Keratinocyte (primary cell): ENCODE measurements at regions not wholly inside any gene's neighbourhood (a gene's known extent, or its start where the extent isn't known, plus 50 kb on each side); places are given as distances from the start of the nearest gene placed in this dataset.

Experiments used
- DNase-seq: peaks from one replicate; pipeline ENCODE4 v3.0.0-alpha.2; 2011; ENCODE audit warnings: low read depth, missing footprints, low spot score
- FAIRE-seq: peaks from 2 replicates; lab custom pipeline; 2011; peaks lifted over from hg19 to GRCh38; lab: Jason Lieb, UNC
- H2AFZ ChIP-seq: 2 replicates; pipeline ENCODE4 v1.6.0; 2012; ENCODE audit warnings: low read length, control low read depth, inconsistent platforms; ENCODE audit not compliant: control insufficient read depth
- H3K27ac ChIP-seq: 2 replicates; pipeline ENCODE4 v1.5.1; 2011; ENCODE audit warnings: low read length; ENCODE audit not compliant: control insufficient read depth, insufficient read depth
- H3K27me3 ChIP-seq: 3 replicates; pipeline ENCODE4 v1.6.0; 2011; ENCODE audit warnings: low read length; ENCODE audit not compliant: control insufficient read depth, insufficient read depth; ENCODE audit errors: extremely low read depth
- H3K36me3 ChIP-seq, 2 experiments: 2 replicates in 1 of 2; 3 replicates in 1 of 2; pipeline ENCODE4 v1.5.1; 2011; ENCODE audit warnings: low read length in 2 of 2, mild to moderate bottlenecking in 1 of 2; ENCODE audit not compliant: control insufficient read depth in 2 of 2, insufficient read depth in 2 of 2; ENCODE audit errors: extremely low read depth in 1 of 2
- H3K4me1 ChIP-seq: 3 replicates; pipeline ENCODE4 v1.5.1; 2011; ENCODE audit warnings: low read length; ENCODE audit not compliant: control insufficient read depth, insufficient read depth; ENCODE audit errors: extremely low read depth
- H3K4me2 ChIP-seq: 3 replicates; pipeline ENCODE4 v1.6.0; 2011; ENCODE audit warnings: low read depth, low read length; ENCODE audit not compliant: control insufficient read depth, insufficient read depth; ENCODE audit errors: extremely low read depth
- H3K4me3 ChIP-seq, 3 experiments: fragments of 200-600 bp in 1 of 3; sonication (generic) in 1 of 3; 2 replicates in 2 of 3; 3 replicates in 1 of 3; pipeline ENCODE4 v1.5.1; 2011 to 2016; ENCODE audit warnings: low read length in 3 of 3, mild to moderate bottlenecking in 3 of 3, control low read depth in 2 of 3, inconsistent platforms in 1 of 3, low read depth in 1 of 3, mixed read lengths in 1 of 3, mixed run types in 1 of 3, moderate library complexity in 1 of 3; ENCODE audit not compliant: control insufficient read depth in 2 of 3, insufficient read depth in 2 of 3; ENCODE audit errors: extremely low read depth in 1 of 3
- H3K79me2 ChIP-seq: 2 replicates; pipeline ENCODE4 v1.6.0; 2012; ENCODE audit warnings: low read length; ENCODE audit not compliant: control insufficient read depth, insufficient read depth
- H3K9ac ChIP-seq: 3 replicates; pipeline ENCODE4 v1.6.0; 2011; ENCODE audit warnings: low read length; ENCODE audit not compliant: control insufficient read depth, insufficient read depth; ENCODE audit errors: extremely low read depth
- H3K9me1 ChIP-seq: 3 replicates; pipeline ENCODE4 v1.6.0; 2011; ENCODE audit warnings: low read length; ENCODE audit not compliant: control insufficient read depth, insufficient read depth; ENCODE audit errors: extremely low read depth
- H3K9me3 ChIP-seq: 2 replicates; pipeline ENCODE4 v1.5.1; 2012; ENCODE audit warnings: low read depth, low read length; ENCODE audit not compliant: control insufficient read depth
- H4K20me1 ChIP-seq: 3 replicates; pipeline ENCODE4 v1.6.0; 2011; ENCODE audit warnings: low read length; ENCODE audit not compliant: control insufficient read depth, insufficient read depth; ENCODE audit errors: extremely low read depth
- CTCF ChIP-seq, 3 experiments: IDR thresholded peaks in 1 of 3; conservative IDR thresholded peaks in 1 of 3; optimal IDR thresholded peaks in 1 of 3; 2 replicates in 2 of 3; 3 replicates in 1 of 3; pipeline versions ENCODE3 to v1.5.1; 2011; ENCODE audit warnings: low read length in 3 of 3, mild to moderate bottlenecking in 3 of 3, moderate library complexity in 2 of 3, control low read depth in 1 of 3, inconsistent platforms in 1 of 3; ENCODE audit not compliant: insufficient read depth in 2 of 3; ENCODE audit errors: extremely low read depth in 1 of 3
- EZH2 ChIP-seq: IDR thresholded peaks from one replicate; pipeline ENCODE4 v1.6.1; 2012; ENCODE audit warnings: inconsistent platforms, mild to moderate bottlenecking, low read length, moderate library complexity
- dilution Hi-C: fragments of 300-500 bp; cut with MboI; formaldehyde crosslinking; loops from one replicate; pipeline ENCODE4 v1.7.0; 2020; ENCODE audit warnings: low sequenced_read_pairs; ENCODE audit not compliant: extremely low pct_ligation_motif_present

GRCh38 chr13:73169971-73170370 is 111.2 kb downstream of the KLF5 start:
- peak; percentile 78 for FAIRE-seq
- no peaks in the 10 kb centered on the region for H3K36me3 ChIP-seq
- no peaks in the 10 kb centered on the region for H3K79me2 ChIP-seq
- H4K20me1 ChIP-seq = no peaks in the 10 kb centered on the region
- no peaks in the 10 kb centered on the region for H3K9me3 ChIP-seq
- peak overlapping the region; percentile 70 for H3K4me2 ChIP-seq
- dilution Hi-C loops = no loop called here
- H3K4me3 ChIP-seq = no peak overlapping the region
- H3K27ac ChIP-seq = peak overlapping the region; percentile 95
- peak overlapping the region; percentile 66 for H3K9ac ChIP-seq
- no peak for TF ChIP-seq CTCF (optimal IDR thresholded peaks at IDR 0.05 in 1 of 3, IDR thresholded peaks at IDR 0.05 in 1 of 3, conservative IDR thresholded peaks at IDR 0.05 in 1 of 3; ENCODE audit: extremely low read depth in 1 of 3, insufficient read depth in 2 of 3, low read length in 3 of 3)
- TF ChIP-seq EZH2 = no peak
- H2AFZ ChIP-seq = peak overlapping the region; percentile 29
- no peaks in the 10 kb centered on the region for H3K27me3 ChIP-seq
- DNase-seq = no peak
- H3K9me1 ChIP-seq = no peaks in the 10 kb centered on the region
- peaks cover 57% of the 10 kb centered on the region for H3K4me1 ChIP-seq

GRCh38 chr13:73168953-73169401 is 110.2 kb downstream of the KLF5 start:
- H3K36me3 ChIP-seq = no peaks in the 10 kb centered on the region
- H3K9ac ChIP-seq = peak overlapping the region; percentile 66
- H3K27ac ChIP-seq = peak overlapping the region; percentile 95
- H3K4me3 ChIP-seq = peak overlapping the region in 2 of 3 experiments; percentile 11 to 16
- no peaks in the 10 kb centered on the region for H3K9me1 ChIP-seq
- H2AFZ ChIP-seq = peak overlapping the region; percentile 35
- dilution Hi-C loops = no loop called here
- H3K79me2 ChIP-seq = no peaks in the 10 kb centered on the region
- peaks cover 57% of the 10 kb centered on the region for H3K4me1 ChIP-seq
- H3K9me3 ChIP-seq = no peaks in the 10 kb centered on the region
- no peak for TF ChIP-seq CTCF (optimal IDR thresholded peaks at IDR 0.05 in 1 of 3, IDR thresholded peaks at IDR 0.05 in 1 of 3, conservative IDR thresholded peaks at IDR 0.05 in 1 of 3; ENCODE audit: extremely low read depth in 1 of 3, insufficient read depth in 2 of 3, low read length in 3 of 3)
- no peak for TF ChIP-seq EZH2
- peak; percentile 33 for DNase-seq
- no peaks in the 10 kb centered on the region for H4K20me1 ChIP-seq
- H3K4me2 ChIP-seq = peak overlapping the region; percentile 70
- no peaks in the 10 kb centered on the region for H3K27me3 ChIP-seq
- FAIRE-seq = peak; percentile 99
